ENCODE measurements at regions not wholly inside any gene's neighbourhood (a gene's known extent, or its start where the extent isn't known, plus 50 kb on each side); places are given as distances from the start of the nearest gene placed in this dataset.
"Not testable (repeated sequence)": the region's sequence is repeated elsewhere in the genome, so short reads cannot be mapped to it uniquely, and the experiment has no call there.

GRCh38 chr6:44049989-44050871 lies 77.0 kb downstream of the MRPL14 start:
- DNase-seq, result no peak

DNA sequence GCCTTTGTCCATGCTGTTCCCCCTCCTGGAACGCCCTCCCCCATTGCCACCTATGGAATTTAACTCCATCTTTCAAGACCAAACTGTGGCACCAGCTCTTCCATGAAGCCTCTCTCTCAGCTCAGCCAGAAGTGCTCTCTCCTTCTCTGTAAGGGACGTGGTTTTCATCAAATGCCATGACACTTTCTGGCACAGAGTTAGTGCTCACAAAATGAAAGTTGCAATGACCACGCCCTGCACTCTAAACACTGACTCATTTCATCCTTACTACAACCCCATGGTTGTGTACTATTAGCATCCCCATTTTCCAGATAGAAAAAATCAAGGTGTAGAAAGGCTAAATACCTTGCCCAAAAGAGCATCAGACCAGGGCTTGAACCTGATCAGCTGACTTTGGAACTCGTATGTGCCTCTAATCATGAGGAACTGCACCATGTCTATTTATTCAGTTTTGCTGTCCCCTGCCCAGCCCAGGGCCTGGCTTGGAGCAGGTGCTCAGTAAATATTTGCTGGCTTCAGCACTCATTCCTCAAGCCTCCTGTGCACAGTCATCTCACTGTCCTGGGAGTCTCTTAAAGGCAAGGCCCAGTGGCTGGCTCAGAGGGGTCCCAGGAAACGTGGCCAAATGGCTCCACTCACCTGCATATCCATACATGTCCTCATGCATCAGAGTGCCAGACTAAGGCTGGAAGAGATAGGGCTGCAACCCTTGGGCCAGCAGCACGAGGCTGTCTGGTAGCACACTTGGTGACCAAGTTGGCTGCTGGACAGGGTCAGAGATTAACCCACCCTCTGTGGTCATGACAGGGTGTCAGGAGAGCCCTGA lies 77.9 kb downstream of the MRPL14 start:
- DNase-seq, result no peak

GRCh38 chr6:44048277-44048676 lies 79.0 kb downstream of the MRPL14 start:
- no peak for DNase-seq

- no peak for DNase-seq
Observed at GRCh38 chr6:44047801-44048200, 79.5 kb downstream of the MRPL14 start.

DNA sequence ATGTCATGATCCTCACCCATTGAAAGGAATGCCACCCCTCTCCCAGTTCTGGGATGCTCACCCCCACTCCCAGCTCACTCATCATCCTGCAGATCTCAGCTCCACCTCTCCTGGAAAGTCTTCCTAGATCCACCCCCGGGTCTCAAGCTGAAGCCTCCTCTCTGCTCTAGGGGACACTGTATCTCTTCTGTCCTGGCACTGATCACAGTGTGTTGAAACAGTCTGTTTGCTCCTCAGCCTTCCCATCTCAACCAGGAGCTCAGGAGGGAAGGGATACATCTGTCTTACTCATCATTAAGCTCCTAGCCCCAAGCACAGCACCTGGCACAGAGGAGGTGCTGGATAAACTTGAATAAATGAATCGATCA lies 80.1 kb downstream of the MRPL14 start:
- no peak for DNase-seq

DNA sequence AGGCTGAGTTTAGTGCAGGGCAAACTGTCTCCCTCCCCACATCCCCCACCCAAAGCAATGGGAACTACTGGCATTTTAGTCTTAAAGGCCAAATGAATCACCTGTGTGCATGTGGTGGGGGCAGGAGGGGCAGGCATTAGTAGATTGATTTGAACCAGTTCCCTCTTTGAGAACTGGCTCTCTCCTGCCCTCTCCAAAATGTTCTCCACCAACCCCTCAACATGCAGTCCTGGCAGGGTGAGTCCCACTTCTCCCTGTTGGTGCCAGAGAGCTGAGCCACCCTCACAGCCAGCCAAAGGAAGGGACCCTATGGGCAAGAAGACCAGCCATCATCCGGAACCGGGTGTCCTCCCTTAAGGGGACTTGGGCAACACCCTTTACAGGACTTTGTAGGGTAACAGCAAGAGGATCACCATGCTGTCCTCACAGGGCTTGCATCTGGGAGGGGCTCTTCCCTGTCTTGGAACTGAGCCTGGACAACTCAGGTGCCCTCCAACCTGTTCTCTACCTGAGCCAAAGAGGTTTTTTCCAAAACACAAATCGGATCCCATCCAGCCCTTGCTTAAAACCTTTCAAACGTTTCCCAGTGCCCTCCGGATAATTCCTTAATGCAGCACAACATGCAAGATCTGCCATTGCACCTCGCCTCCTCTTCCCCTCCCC lies 80.6 kb downstream of the MRPL14 start:
- no peak for DNase-seq

GRCh38 chr6:44045672-44046015 lies 81.6 kb downstream of the MRPL14 start:
- DNase-seq, result no peak

GRCh38 chr6:44044940-44045671 lies 82.1 kb downstream of the MRPL14 start:
- DNase-seq, result no peak

- no peak for DNase-seq
Observed at GRCh38 chr6:44044154-44044539, 83.1 kb downstream of the MRPL14 start.

DNA sequence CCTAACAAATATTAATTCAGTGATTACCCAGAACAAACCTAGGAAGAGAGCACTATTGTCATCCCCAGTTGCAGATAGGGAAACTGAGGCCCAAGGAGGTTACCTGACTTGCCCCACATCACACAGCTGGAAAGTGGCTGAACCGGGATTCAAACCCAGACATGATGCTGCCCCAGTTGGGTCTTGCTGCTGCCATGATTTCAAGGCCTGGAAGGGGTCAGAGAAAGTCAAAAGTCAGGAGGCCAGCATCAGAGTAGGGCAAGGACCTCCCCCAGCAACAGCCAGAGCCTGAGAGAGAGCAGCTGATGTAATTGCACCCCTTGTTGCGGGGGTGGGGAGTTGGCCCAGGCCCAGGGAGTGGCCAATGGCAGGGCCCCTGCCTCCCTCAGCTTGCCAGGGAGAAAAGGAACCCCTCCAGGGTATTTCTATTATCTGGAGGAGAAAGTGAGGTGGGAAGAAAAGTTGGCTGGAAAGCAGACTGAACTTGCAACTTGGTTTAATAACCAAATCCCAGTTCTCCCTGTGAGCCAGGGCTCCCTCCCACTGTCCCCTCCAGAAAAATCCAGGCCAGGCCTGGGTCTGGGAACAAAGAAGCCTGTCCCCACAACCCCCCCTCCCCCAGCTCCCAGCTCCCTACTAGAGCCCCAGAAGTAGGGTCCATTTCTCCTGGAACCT lies 83.6 kb downstream of the MRPL14 start:
- DNase-seq, result no peak

DNA sequence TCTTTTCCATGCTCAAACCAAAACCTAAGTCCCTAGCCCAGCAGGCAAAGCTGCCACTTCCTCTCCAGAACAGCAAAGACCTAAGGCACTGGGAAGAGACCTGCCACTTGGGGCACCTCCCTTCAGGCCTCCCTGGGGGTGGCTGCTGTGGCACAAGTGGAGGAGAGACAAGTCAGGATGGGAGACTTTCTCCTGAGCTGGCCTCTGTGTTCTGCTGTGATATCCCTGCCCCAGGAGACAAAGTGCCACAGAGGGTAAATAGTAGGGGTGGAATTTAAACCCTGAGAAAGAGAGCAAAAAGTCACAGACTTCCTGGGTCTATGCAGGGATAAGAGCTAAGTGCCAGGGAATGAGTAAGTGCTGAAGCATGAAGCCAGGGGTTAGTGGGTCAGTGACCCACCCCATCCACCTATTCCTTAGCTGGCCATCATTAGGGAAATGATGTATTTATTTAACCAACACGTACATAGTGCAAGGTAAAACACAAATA lies 84.2 kb downstream of the MRPL14 start:
- no peak for DNase-seq

DNA sequence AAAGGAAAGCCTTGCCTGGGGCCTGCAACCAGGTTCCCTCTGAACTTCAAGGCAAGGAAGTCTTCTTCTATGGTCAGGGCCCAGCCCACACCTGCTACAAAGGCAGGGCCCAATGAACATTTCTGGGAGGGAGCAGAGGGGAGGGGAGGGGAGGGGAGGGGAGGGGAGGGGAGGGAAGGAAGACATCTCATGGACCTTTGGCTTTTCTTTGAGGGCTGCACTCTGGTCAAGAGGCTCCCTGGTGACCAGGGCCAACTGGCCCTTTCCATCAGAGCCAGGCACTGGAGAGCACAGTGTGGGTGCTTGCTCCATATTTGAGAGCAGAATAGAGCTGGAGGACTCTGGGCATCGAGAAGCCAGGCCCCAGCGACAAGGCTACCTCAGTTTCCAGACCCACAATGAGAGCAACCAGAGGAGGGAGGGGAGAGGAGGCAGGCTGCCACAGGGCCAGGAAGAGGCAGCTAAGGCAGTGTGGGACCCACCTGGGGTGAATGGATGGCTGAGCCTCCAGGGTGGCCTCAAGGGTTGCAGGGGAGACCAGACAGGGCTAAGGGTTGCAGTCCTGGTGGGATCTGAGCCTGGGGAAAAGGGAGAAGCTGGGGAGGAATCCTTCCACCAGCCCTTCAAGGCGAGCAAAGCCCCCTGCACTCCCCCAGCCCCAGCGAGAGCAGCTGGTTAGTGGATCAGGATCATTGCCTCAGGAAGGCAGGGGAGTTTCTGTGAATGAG lies 84.8 kb downstream of the MRPL14 start:
- no peak for DNase-seq

DNA sequence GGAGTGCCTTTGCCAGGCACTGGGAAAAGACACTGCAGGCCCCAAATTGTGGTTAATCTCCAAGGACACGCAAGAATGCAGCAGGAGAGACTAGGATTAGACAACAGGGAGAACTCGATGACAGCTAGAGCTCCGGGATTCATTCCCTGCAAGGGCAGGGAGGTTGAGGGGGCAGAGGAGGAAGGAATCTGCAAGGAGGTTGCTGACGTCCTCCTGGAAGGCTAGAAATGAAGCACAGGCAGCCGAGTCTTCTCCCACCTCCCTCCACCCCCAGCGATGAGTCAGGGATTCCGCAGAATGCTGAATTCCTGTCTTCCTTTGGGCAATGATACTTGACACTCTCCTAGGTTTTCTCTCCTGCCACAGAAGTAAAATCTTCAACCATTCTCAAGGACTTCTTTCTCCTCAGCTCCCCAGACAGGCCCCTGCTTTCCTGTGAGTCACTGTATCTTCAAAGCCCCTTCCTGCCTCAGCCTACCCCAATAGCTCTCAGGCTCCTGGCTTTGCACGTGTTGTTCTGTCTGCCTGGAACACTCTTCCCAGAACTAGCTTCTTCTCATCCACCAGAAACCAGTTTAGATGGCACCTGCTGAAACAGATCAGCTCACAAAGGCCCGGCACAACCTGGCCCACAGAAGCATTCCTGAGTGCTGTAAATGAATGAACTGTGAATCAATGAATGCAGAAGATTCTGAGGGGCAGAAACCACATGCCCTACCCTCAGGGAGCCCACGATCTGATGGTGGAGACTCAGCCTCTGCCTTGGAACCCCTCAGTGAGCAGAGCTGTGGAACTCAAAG lies 85.6 kb downstream of the MRPL14 start:
- DNase-seq, result no peak

DNA sequence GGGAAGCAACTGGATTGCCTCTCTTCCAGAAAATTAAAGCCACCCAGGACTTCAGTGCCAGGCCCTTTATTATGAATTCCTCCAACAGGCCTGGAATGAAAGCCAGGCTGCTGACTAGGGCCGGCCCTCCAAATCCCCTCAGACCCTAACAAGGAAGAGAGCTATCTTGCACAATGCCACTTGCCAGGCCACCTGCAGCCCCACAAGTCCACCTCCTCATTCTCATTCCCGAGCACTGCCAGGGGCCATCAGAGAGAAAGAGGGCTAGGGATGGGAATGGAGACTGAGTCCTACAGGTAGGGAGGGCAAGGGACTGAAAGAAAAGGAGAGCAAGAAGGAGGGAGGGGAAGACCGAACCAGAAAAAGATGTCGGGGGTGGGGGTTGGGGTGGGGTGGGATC lies 86.5 kb downstream of the MRPL14 start:
- no peak for DNase-seq

DNA sequence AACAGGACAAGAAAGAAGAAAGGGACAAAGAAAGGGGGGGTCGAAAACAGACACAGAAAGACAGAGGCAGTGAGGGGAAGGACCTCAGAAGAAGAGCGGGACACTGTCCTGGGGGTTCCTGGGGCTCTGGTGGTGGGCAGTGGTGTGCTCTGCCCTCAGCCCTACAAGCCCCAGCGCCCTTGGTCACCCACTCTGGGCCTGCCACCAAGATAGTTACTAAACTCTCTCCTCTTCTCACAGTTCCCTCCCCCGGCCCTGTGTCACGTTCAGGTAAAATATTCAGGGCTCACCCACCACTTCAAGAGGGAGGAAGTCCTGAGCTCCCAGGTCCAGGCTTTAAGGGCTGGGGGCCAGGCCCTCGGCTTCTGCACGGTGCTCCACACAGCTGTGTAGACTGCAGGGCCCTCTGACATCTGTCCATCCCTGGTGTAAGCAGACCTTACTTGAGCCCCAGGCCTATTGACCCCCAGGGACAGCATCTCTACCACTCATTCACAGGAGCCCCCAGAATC lies 87.4 kb downstream of the MRPL14 start:
- no peak for DNase-seq

DNA sequence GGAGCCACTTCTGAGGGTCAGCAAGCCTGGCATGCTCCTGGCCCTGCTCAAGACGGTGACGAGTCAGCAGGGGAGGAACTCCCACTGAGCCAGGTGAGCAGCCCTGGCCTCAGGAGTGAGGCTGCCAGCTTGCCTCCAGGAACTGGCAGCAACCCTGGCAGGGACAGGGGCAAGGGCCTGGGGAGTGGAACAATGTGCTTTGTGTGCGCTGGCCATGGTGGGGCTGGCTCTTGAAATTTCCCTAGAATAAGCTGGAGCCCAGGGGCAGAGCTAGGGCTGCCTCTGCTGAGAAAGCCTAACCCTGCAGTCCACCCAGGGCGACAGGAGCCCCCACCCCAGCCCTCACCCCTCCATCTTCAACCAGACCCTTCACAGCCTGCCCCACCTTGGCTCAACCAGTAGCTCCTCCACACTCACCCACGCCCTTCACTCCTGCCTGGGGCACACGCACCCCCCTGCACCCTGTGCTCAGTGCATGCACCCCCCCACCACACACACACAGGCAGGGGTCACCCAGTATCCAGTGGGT lies 88.0 kb downstream of the MRPL14 start:
- no peak for DNase-seq

DNA sequence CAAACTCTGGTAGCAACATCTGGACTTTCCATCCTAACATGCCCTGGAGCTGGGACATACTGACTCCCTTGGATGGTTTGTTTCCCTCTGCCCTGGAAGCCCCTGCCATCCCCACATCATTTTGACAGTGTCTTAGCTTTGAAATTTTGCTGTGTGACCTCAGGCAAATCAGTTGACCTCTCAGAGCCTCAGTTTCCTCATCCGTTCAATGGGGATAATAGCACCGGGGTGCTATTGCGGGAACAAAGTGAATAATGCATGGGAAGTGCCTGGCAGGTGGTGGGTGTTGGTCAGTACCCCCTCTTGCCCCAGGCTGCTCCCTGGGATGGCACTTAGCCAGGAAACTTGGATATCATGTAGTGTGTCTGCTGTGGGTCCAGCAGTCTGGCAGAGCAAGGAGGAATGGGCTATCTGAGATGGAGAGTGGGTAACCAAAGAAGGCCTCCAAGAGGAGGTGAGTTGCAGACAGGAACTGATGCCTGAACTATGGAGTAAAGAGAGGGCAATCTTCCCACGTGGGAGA lies 88.6 kb downstream of the MRPL14 start:
- no peak for DNase-seq

GRCh38 chr6:44037847-44038542 lies 89.3 kb downstream of the MRPL14 start:
- DNase-seq, result no peak

DNA sequence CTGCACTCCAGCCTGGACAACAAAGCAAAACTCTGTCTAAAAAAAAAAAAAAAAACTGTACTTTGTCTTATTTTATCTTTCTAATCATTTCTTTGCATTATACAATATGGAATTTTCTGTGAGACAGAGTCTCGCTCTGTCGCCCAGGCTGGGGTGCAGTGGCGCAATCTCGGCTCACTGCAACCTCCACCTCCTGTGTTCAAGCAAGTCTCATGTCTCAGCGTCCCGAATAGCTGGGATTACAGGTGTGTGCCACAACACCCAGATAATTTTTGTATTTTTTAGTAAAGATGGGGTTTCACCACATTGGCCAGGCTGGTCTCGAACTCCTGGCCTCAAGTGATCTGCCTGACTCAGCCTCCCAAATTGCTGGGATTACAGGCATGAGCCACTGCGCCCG lies 90.0 kb downstream of the MRPL14 start:
- not testable (repeated sequence) for DNase-seq

Data from activated T-cell treated with anti-CD3 and anti-CD28 coated beads for 4 hours (primary cell).